Adrenal gland (tissue), 5 donors: ENCODE measurements at regions not wholly inside any gene's neighbourhood (a gene's known extent, or its start where the extent isn't known, plus 50 kb on each side); places are given as distances from the start of the nearest gene placed in this dataset.

Experiments
- CTCF ChIP-seq, 6 experiments: fragments of 450-650 bp in 4 of 6; fragments of 200-600 bp in 2 of 6; sonication (generic) in 1 of 6; IDR thresholded peaks; 1 replicate in 5 of 6; 2 replicates in 1 of 6; pipeline versions ENCODE4 v1.5.1 to v1.8.0; 2016 to 2021; ENCODE audit warnings: antibody characterized with exemption in 6 of 6, mild to moderate bottlenecking in 2 of 6, moderate library complexity in 1 of 6
- POLR2A ChIP-seq, 2 donors: fragments of 450-650 bp; IDR thresholded peaks; one replicate each; pipeline ENCODE4 v1.6.1; 2017; ENCODE audit warnings: antibody characterized with exemption in 2 of 2, mild to moderate bottlenecking in 2 of 2, moderate library complexity in 1 of 2
- donor health status: DM: no; HTN: no; CAD: no.

- TF ChIP-seq POLR2A (IDR thresholded peaks at IDR 0.05) (no peak), CTCF (IDR thresholded peaks at IDR 0.05) (no peak)
These were observed 348.8 kb downstream of the SH3GL2 start for GRCh38 chr9:17927616-17928015.
